Bronchial epithelial cell (primary cell): ENCODE measurements at regions not wholly inside any gene's neighbourhood (a gene's known extent, or its start where the extent isn't known, plus 50 kb on each side); places are given as distances from the start of the nearest gene placed in this dataset.

Source experiments
- DNase-seq: peaks from one replicate; pipeline ENCODE4 v3.0.0-alpha.2; 2010; ENCODE audit warnings: low read depth
- FAIRE-seq: peaks from 2 replicates; lab custom pipeline; 2011; peaks lifted over from hg19 to GRCh38; lab: Jason Lieb, UNC
- H3K27me3 ChIP-seq: 2 replicates; pipeline ENCODE4 v1.5.1; 2011; ENCODE audit warnings: low read length; ENCODE audit not compliant: control insufficient read depth, insufficient read depth
- H3K36me3 ChIP-seq: 2 replicates; pipeline ENCODE4 v1.5.1; 2011; ENCODE audit warnings: low read length; ENCODE audit not compliant: control insufficient read depth, insufficient read depth
- H3K4me3 ChIP-seq: 2 replicates; pipeline ENCODE4 v1.5.1; 2011; ENCODE audit warnings: mild to moderate bottlenecking, low read depth, low read length, control low read depth
- TF ChIP-seq, protein P1 (sequence below): IDR thresholded peaks from 2 replicates; pipeline ENCODE4 v1.5.1; 2011; ENCODE audit warnings: mild to moderate bottlenecking, moderate library complexity, low read length, control low read depth, inconsistent platforms; ENCODE audit not compliant: insufficient read depth, severe bottlenecking

DNA sequence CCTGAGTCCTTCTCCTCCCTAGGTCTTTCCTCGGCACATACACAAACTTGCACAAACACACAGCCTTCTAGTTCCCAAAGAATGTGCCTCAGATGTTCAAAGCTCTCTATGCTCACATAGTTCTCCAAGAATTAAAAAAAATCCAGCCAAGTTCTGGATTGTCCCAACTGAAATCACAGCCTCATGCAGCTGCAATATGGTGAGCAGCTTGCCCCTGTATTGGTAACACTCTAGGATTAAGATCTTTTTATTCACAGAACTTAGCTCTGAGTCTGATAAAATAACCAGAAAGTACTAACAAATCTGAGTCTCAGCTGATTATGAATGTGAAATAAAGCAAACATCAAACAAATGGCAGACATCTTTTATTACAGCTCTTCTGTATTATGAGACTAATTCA is 604.8 kb upstream of the PFKP start:
- no peak for FAIRE-seq
- TF ChIP-seq, protein P1, sequence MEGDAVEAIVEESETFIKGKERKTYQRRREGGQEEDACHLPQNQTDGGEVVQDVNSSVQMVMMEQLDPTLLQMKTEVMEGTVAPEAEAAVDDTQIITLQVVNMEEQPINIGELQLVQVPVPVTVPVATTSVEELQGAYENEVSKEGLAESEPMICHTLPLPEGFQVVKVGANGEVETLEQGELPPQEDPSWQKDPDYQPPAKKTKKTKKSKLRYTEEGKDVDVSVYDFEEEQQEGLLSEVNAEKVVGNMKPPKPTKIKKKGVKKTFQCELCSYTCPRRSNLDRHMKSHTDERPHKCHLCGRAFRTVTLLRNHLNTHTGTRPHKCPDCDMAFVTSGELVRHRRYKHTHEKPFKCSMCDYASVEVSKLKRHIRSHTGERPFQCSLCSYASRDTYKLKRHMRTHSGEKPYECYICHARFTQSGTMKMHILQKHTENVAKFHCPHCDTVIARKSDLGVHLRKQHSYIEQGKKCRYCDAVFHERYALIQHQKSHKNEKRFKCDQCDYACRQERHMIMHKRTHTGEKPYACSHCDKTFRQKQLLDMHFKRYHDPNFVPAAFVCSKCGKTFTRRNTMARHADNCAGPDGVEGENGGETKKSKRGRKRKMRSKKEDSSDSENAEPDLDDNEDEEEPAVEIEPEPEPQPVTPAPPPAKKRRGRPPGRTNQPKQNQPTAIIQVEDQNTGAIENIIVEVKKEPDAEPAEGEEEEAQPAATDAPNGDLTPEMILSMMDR, result no peak
- DNase-seq, result no peak
- H3K27me3 ChIP-seq, result no peaks in the 10 kb centered on the region
- H3K4me3 ChIP-seq, result no peak overlapping the region
- no peaks in the 10 kb centered on the region for H3K36me3 ChIP-seq

DNA sequence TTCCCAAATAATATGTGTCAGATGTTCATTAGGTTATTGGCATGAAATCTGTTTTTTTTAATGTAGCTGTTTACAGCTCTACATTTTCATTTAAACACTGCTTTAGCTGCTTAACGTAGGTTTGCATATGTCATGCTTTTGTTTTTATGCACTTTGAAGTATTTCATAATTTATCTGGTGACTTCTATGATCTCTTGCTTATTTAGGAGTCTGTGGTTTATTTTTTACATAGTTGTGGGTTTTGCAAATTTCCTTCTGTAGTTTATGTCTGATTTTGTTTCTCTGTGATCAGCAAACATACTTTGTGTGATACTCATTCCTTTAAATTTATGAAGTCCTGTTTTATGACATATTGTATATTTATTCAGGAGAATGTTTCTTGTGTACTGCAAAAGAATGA is 606.5 kb upstream of the PFKP start:
- FAIRE-seq, result no peak
- TF ChIP-seq, protein P1, result no peak
- DNase-seq, result no peak
- Histone ChIP-seq H3K4me3 (no peak overlapping the region), H3K36me3 (no peaks in the 10 kb centered on the region), H3K27me3 (no peaks in the 10 kb centered on the region)

DNA sequence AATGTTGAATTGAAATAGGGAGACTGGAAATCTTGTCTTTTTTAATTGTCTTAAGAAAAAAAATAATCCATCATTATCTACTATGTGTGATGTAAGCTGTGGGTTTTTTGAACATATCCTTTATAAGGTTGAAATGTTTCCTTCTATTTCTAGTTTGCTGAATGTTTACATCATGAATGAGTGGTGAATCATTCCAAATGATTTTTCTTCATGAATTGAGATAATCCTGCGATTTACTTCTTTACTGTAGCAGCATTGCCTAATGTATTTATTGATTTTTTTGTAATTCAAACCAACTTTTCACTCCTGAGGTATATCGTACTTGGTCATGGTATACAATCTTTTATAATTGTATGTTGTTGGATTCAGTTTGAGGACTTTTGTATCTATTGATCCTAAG is 607.6 kb upstream of the PFKP start:
- FAIRE-seq (no peak), DNase-seq (no peak)
- Histone ChIP-seq H3K27me3 (no peaks in the 10 kb centered on the region), H3K4me3 (no peak overlapping the region), H3K36me3 (no peaks in the 10 kb centered on the region)
- TF ChIP-seq, protein P1, result no peak

DNA sequence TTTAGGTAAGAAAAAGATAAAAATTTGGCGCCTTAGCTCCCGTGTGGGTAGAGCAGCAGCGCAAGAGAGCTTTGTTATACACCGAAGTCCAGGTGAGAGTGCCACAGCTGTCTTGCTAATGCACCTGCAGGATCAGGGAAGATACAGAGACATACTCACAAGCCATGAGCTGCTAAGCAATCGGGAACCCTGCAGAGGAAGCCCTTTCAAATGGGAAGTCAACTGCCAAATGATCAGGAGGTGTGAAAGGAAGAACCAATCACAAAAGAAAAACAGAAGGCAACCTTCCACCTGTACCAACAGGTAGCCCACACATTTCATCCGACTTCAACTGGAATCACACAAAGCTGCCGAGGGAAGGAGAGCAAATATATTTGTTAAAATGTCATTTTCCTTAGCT is 610.5 kb upstream of the PFKP start:
- DNase-seq, result no peak
- H3K4me3 ChIP-seq, result no peak overlapping the region
- no peaks in the 10 kb centered on the region for H3K36me3 ChIP-seq
- no peaks in the 10 kb centered on the region for H3K27me3 ChIP-seq
- no peak for FAIRE-seq
- TF ChIP-seq, protein P1, result no peak

DNA sequence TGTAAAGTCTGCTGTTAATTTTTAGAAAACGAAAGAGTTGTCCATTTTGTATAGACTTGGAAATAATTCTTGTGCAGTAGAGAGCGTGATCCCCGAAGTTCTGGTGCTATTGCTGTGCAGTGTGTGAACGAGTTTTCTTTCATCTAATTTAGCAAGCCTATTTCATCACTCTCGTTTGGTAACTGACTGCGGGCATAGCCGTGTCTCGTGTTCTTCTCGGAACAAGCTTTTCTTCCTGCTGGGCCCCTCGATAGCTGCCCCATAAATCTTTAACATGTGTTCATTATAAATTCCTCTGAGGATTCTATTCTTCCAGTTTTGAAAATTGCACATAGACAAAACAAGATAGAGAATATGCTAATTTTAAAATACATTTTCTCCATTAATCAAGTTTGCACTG is 622.0 kb upstream of the PFKP start:
- Histone ChIP-seq H3K27me3 (no peaks in the 10 kb centered on the region), H3K36me3 (no peaks in the 10 kb centered on the region), H3K4me3 (no peak overlapping the region)
- FAIRE-seq, result no peak
- DNase-seq, result no peak
- TF ChIP-seq, protein P1, result no peak

DNA sequence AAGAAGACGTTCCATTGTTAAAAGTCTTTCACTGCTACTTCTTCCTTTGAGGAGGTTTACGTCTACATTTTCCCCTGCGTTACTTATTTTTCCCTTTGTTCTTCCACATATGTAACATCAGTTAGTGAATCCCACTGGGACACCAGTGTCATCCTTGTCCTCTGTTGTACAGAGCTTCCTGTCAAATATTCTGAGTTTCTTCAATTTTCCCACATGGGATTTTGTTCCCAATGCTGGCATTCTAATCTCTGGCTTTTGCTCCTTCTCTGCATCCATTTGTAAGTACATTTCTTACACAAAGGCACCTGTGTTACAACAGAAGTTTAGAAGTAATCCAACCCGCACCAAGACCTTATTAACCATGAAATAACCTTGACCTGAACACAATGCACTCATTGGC is 627.4 kb upstream of the PFKP start:
- no peak for FAIRE-seq
- TF ChIP-seq, protein P1, result no peak

More for the DNA sequence above, 627.4 kb upstream of the PFKP start:
- Histone ChIP-seq H3K4me3 (no peak overlapping the region), H3K36me3 (no peaks in the 10 kb centered on the region), H3K27me3 (no peaks in the 10 kb centered on the region)
- no peak for DNase-seq
